Right cardiac atrium (tissue), 5 donors: ENCODE measurements at regions not wholly inside any gene's neighbourhood (a gene's known extent, or its start where the extent isn't known, plus 50 kb on each side); places are given as distances from the start of the nearest gene placed in this dataset.
"Not testable (repeated sequence)": the region's sequence is repeated elsewhere in the genome, so short reads cannot be mapped to it uniquely, and the experiment has no call there.

Experiments used
- ATAC-seq, 2 donors: fragments of 200-7000 bp; cut with Tn5 transposase; one replicate each; pipeline versions ENCODE4 v1.8.0 to v1.9.1; 2020; ENCODE audit warnings: moderate library complexity in 2 of 2, mild to moderate bottlenecking in 1 of 2
- DNase-seq, 3 donors: peaks; one replicate each; pipeline ENCODE4 v3.0.0-alpha.2; 2020
- H3K27ac ChIP-seq: one replicate; pipeline ENCODE4 v1.5.1; 2013; ENCODE audit warnings: mild to moderate bottlenecking, low read length, control low read depth, moderate library complexity
- H3K27me3 ChIP-seq: one replicate; pipeline ENCODE4 v1.6.1; 2013; ENCODE audit not compliant: control insufficient read depth, insufficient read depth
- H3K4me1 ChIP-seq: one replicate; pipeline ENCODE4 v1.6.1; 2013; ENCODE audit warnings: low read length; ENCODE audit not compliant: control insufficient read depth, insufficient read depth
- H3K4me3 ChIP-seq: one replicate; pipeline ENCODE4 v1.5.1; 2013; ENCODE audit warnings: low read length, control low read depth
- H3K9me3 ChIP-seq: one replicate; pipeline ENCODE4 v1.6.1; 2013; ENCODE audit warnings: low read length; ENCODE audit not compliant: control insufficient read depth
- WGBS: extraction: QIAGEN DNeasy Blood & Tissue Kit; methylation state at CpG from one replicate; pipeline ENCODE4 v1.1.7; 2013; 5-methylcytosine and 5-hydroxymethylcytosine counted together
- intact Hi-C, 4 donors: fragments of 100-400 bp; cut with DNase I; formaldehyde crosslinking; loops; one replicate each; pipeline versions ENCODE4 v1.11.0 to v1.14.0; 2022 to 2023
- donor health status: healthy with polysubstance abuse.
- donor health status: DM: no; HTN: yes; CAD: no.
- donor health status: DM: no; HTN: no; CAD: no.
- donor health status: DM: no; HTN: yes; CAD: no; lungs with severe emphysema.
- donor health status: DM: yes; HTN: yes; CAD: no.

DNA sequence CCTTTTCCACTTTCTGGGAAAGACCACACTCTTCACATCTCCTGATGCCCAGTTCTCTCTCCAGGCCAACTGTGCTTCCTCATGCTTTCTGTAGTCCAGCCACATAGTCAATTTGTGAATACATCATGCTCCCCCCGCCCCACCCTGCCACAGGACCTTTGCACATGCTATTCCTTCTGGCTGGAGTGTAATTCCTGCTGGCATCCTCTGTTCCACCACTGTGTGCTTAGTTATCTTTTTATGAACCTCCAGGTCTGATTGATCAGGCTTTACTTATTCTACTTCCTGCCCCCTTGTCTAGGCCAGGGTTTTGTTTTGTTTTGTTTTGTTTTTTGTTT is 372.6 kb upstream of the RIOK2 start:
- H3K9me3 ChIP-seq = no peaks in the 10 kb centered on the region
- H3K27me3 ChIP-seq = no peaks in the 10 kb centered on the region
- no peak overlapping the region for H3K4me3 ChIP-seq
- intact Hi-C loops = no loop called here
- WGBS = 83% methylated on average over 1 of the region's 1 CpG
- H3K27ac ChIP-seq = no peak overlapping the region
- ATAC-seq (no peak), DNase-seq (no peak)
- H3K4me1 ChIP-seq = no peaks in the 10 kb centered on the region

- intact Hi-C loops = no loop called here
- Histone ChIP-seq H3K27me3 (no peaks in the 10 kb centered on the region), H3K27ac (no peak overlapping the region), H3K9me3 (no peaks in the 10 kb centered on the region), H3K4me3 (no peak overlapping the region), H3K4me1 (no peaks in the 10 kb centered on the region)
- ATAC-seq = no peak
- DNase-seq = no peak
- WGBS = 76% methylated on average over 3 of the region's 3 CpGs
Measured at GRCh38 chr5:97559827-97560598, 377.0 kb upstream of the RIOK2 start.

DNA sequence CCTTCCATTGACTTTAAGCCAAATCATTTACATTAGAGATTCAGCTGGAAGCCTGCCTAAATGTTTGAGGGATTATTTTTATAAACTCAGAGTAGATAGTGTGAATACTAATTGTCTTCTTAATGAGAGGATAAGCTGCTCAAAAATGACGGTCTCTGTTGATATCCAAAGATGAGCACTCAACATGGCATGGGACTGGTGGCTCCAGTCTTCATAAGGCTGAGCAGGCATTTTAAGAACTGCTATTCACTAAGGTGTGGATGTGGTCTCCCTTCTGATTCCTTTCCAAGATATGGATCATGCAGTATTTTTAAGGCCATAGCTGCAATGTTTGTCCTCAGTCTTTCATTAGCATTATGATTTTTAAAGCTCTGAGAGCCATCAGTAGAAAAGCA is 377.5 kb upstream of the RIOK2 start:
- Histone ChIP-seq H3K4me1 (no peaks in the 10 kb centered on the region), H3K4me3 (no peak overlapping the region), H3K27ac (no peak overlapping the region), H3K9me3 (no peaks in the 10 kb centered on the region), H3K27me3 (no peaks in the 10 kb centered on the region)
- intact Hi-C loops = no loop called here
- no peak for ATAC-seq
- WGBS = 85% methylated on average over 1 of the region's 1 CpG
- DNase-seq = no peak

GRCh38 chr5:97563050-97563657 is 380.1 kb upstream of the RIOK2 start:
- H3K9me3 ChIP-seq = no peaks in the 10 kb centered on the region
- no peaks in the 10 kb centered on the region for H3K27me3 ChIP-seq
- H3K4me1 ChIP-seq = no peaks in the 10 kb centered on the region
- 82% methylated on average over 2 of the region's 2 CpGs for WGBS
- intact Hi-C loops = no loop called here
- no peak for ATAC-seq
- no peak for DNase-seq
- H3K27ac ChIP-seq = no peak overlapping the region
- no peak overlapping the region for H3K4me3 ChIP-seq

DNA sequence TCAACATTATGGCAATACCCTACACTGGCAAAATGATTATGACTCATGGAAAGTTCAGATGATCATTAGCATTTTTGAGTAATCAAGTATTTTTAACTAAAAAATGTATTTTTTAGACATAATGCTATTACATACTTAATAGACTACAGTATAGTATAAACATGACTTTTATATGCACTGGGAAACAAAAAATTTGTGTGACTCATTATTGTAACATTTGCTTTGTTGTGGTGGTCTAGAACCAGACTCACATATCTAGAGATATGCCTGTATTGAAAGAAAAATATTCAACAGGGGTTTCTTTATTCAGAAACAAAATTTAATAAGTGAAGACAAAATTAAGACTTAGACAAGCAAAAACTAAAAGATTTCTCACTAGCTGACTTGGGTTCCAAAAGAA is 385.3 kb upstream of the RIOK2 start:
- ATAC-seq (no peak), DNase-seq (no peak)
- intact Hi-C loops = no loop called here
- no peaks in the 10 kb centered on the region for H3K4me1 ChIP-seq
- H3K27ac ChIP-seq = no peak overlapping the region
- H3K4me3 ChIP-seq = no peak overlapping the region
- H3K9me3 ChIP-seq = peaks cover 6% of the 10 kb centered on the region
- no peaks in the 10 kb centered on the region for H3K27me3 ChIP-seq

DNA sequence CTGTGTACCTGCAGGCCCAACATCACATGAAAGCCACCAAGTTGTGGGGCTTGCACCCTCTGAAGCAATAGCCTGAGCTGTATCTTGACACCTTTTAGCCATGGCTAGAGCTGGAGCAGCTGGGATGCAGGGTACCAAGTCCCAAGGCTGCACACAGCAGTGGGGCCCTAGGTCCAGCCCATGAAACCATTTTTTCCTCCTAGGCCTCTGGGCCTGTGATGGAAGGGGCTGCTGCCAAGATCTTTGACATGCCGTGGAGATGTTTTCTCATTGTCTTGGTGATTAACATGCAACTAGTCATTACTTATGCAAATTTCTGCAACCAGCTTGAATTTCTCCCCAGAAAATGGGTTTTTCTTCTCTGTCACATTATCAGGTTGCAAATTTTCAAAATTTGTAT is 387.2 kb upstream of the RIOK2 start:
- H3K27me3 ChIP-seq = no peaks in the 10 kb centered on the region
- intact Hi-C loops = no loop called here
- peaks cover 6% of the 10 kb centered on the region for H3K9me3 ChIP-seq
- DNase-seq = no peak
- H3K27ac ChIP-seq = no peak overlapping the region
- ATAC-seq = no peak
- 71% methylated on average over 1 of the region's 1 CpG for WGBS
- no peak overlapping the region for H3K4me3 ChIP-seq
- no peaks in the 10 kb centered on the region for H3K4me1 ChIP-seq

GRCh38 chr5:97575322-97575721 is 392.3 kb upstream of the RIOK2 start:
- H3K27me3 ChIP-seq = no peaks in the 10 kb centered on the region
- no peak for ATAC-seq
- DNase-seq = no peak
- intact Hi-C loops = no loop called here
- no peak overlapping the region for H3K4me3 ChIP-seq
- 37% methylated on average over 1 of the region's 1 CpG for WGBS
- no peak overlapping the region for H3K27ac ChIP-seq
- H3K9me3 ChIP-seq = peaks cover under 1% of the 10 kb centered on the region
- H3K4me1 ChIP-seq = no peaks in the 10 kb centered on the region

- 45% methylated on average over 2 of the region's 2 CpGs for WGBS
- no peaks in the 10 kb centered on the region for H3K4me1 ChIP-seq
- no peaks in the 10 kb centered on the region for H3K27me3 ChIP-seq
- H3K9me3 ChIP-seq = no peaks in the 10 kb centered on the region
- H3K27ac ChIP-seq = no peak overlapping the region
- ATAC-seq (no peak), DNase-seq (no peak)
- intact Hi-C loops = no loop called here
- H3K4me3 ChIP-seq = no peak overlapping the region
Measured at GRCh38 chr5:97576956-97577355, 393.9 kb upstream of the RIOK2 start.

- DNase-seq = peak in 2 of 3 donors; percentile 27 to 57
- H3K4me1 ChIP-seq, H3K27ac ChIP-seq, intact Hi-C loops, H3K4me3 ChIP-seq, H3K27me3 ChIP-seq, ATAC-seq, H3K9me3 ChIP-seq: not testable (repeated sequence)
- 93% methylated on average over 27 of the region's 29 CpGs for WGBS
Measured at GRCh38 chr5:97579977-97580376, 396.9 kb upstream of the RIOK2 start.

DNA sequence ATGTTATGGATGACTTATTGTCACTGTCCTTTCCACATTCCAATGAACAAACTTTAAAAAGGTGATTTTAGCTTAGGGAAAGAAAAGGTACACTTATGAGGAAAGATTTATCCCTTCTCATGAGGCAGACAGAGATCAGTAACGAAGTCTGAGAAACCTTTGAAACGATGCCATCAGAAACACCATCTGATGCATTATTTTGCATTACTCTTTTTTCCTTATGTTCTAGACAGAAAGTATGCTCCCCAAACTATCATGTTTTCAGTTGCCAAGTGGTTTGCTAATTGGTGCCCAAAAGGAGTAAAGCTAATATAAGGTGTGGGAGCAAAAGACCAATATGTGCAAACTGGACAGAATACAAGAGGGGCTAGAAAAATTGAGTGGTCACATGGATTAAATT is 397.7 kb upstream of the RIOK2 start:
- 91% methylated on average over 2 of the region's 2 CpGs for WGBS
- intact Hi-C loops = no loop called here

DNA sequence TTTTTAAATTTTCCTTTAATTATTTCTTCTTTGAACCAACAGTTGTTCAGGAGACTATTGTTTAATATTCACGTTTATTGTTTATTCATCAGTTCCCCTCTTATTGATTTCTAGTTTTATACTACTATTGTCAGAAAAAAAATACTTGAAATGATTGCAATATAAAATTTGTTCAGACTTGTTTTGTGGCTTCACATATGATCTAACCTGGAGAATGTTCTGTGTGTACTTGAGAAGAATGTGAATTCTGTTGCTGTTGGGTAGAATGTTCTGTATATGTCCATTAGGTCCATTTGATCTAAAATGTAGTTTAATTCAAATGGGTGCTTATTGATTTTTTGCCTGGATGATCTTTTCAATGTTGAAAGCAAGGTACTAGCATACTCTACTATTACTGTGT is 408.7 kb upstream of the RIOK2 start:
- Histone ChIP-seq H3K27ac (no peak overlapping the region), H3K4me3 (no peak overlapping the region), H3K27me3 (no peaks in the 10 kb centered on the region), H3K4me1 (no peaks in the 10 kb centered on the region), H3K9me3 (no peaks in the 10 kb centered on the region)
- 69% methylated on average over 1 of the region's 1 CpG for WGBS
- DNase-seq (no peak), ATAC-seq (no peak)
- intact Hi-C loops = no loop called here

More for the DNA sequence above, 397.7 kb upstream of the RIOK2 start:
- Histone ChIP-seq H3K9me3 (no peaks in the 10 kb centered on the region), H3K27me3 (no peaks in the 10 kb centered on the region), H3K4me3 (no peak overlapping the region), H3K4me1 (no peaks in the 10 kb centered on the region), H3K27ac (no peak overlapping the region)
- DNase-seq = no peak
- no peak for ATAC-seq

DNA sequence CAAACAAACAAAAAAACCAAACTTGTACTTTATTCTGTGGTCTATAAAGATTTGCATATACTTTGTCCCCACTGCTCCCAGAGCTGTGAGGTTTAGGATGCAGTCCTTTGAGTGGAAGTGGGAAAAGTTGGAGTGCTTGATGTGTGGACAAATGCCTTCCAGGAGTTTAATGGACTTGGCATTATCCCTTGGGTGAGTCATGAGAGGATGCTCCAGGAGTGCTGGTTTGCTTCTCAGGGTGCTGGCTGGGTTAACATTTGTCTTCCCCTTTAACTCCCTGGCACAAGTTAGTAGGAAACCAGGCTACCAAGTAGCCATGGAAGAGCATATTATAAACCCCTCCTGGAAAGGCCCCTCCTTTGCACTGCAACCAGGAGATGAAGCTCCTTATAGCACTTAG is 417.4 kb upstream of the RIOK2 start:
- Histone ChIP-seq H3K9me3 (no peaks in the 10 kb centered on the region), H3K4me1 (no peaks in the 10 kb centered on the region), H3K27me3 (no peaks in the 10 kb centered on the region), H3K4me3 (no peak overlapping the region), H3K27ac (no peak overlapping the region)
- DNase-seq = no peak
- intact Hi-C loops = no loop called here
- ATAC-seq = no peak
